GM12873 (cell line): ENCODE measurements at regions not wholly inside any gene's neighbourhood (a gene's known extent, or its start where the extent isn't known, plus 50 kb on each side); places are given as distances from the start of the nearest gene placed in this dataset.

ENCODE experiments used
- CTCF ChIP-seq: IDR thresholded peaks from 2 replicates; pipeline ENCODE4 v1.5.1; 2012; ENCODE audit warnings: low read depth, mild to moderate bottlenecking, moderate library complexity, low read length, control low read depth; ENCODE audit not compliant: insufficient read depth; ENCODE audit errors: missing control alignments

- no peak for TF ChIP-seq CTCF
These were observed 324.2 kb downstream of the MRPS30 start for GRCh38 chr5:45132972-45133371.

GRCh38 chr5:45162974-45163373 is 354.2 kb downstream of the MRPS30 start:
- TF ChIP-seq CTCF, result no peak

- TF ChIP-seq CTCF, result no peak
These were observed 362.8 kb downstream of the MRPS30 start for GRCh38 chr5:45171563-45171962.

- TF ChIP-seq CTCF, result no peak
These were observed 370.9 kb downstream of the MRPS30 start for GRCh38 chr5:45179686-45180085.

GRCh38 chr5:45189042-45189441 is 380.3 kb downstream of the MRPS30 start:
- no peak for TF ChIP-seq CTCF

GRCh38 chr5:45189481-45189880 is 380.7 kb downstream of the MRPS30 start:
- TF ChIP-seq CTCF, result no peak

GRCh38 chr5:45195026-45195425 is 386.3 kb downstream of the MRPS30 start:
- no peak for TF ChIP-seq CTCF
